Stimulated activated CD4-positive, alpha-beta T cell treated with anti-CD3 and anti-CD28 coated beads, Interleukin-1b, Interleukin-23, amount 100 ng/mL, for 1 hour (primary cell): ENCODE measurements at regions not wholly inside any gene's neighbourhood (a gene's known extent, or its start where the extent isn't known, plus 50 kb on each side); places are given as distances from the start of the nearest gene placed in this dataset.
A peak's percentile ranks its signal among the peaks of the same experiment; 100 is the strongest.

Experiments used
- DNase-seq, 2 donors: peaks; one replicate each; pipeline ENCODE4 v3.0.0-alpha.2; 2020; ENCODE audit warnings: low read depth in 2 of 2

DNA sequence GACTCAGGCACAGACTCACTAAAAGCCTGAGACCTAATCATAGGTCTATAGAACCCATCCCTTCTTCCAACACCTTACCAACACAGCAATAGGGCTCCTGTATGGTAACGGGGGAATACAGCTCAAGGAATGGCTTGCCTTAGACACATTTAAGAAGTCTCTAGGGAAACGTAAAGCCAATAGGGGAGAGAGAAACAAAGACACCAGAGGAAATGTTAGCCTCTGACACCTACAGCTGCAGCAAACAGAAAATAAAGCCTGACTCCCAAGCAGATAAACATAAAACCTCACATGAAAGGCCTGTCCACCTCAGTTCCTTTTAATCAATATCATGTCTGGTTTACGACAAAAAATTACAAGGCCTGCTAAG lies 51.1 kb upstream of the NCOA1 start:
- DNase-seq = no peak

DNA sequence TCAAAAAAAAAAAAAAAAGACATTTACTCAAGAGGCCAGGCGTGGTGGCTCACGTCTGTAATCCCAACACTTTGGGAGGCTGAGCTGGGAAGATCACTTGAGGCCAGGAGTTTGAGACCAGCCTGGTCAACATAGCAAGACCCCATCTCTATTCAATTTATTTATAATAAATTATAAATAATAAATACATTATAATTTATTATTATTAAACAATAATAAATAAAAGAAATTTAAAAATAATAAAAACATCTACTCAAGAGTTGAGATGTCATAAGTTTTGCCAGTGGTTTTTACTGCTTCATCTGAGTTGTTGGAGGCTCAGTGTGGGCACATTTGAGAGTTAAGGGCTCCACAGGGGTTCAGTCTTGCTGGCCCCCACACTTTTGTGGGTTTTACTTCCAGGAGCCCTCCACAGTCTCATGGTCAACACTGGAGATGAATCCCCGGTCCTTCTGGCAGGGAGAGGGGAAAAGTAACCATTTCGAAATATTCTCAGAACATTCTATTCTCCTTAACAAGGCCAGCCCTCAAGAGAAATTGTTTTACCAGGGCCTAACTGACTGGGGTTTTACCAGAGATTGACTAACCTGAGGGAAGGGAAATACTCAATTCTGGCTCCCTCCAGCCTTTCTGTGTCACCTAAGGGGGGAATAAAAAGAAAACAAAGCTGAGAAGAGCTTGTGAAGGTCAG lies 51.6 kb upstream of the NCOA1 start:
- DNase-seq = no peak

DNA sequence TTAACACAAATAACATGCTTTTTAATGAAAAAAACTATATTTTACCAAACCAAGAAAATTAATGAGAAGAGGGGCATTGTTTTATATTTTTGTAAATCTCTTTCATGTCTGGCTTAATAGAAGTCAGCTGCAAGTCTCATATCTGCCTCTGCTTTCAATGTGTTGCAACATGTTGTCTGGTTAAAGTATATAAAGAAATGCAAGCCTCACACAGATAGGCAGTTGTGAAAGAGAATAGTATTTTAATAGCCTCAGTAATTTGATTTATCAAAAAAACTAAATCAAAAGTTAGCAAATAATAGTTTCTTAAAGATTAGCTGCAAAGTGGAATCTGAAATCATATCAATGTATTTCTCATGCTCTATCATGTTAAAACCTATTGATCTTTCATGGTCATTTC lies 52.9 kb upstream of the NCOA1 start:
- DNase-seq = no peak

DNA sequence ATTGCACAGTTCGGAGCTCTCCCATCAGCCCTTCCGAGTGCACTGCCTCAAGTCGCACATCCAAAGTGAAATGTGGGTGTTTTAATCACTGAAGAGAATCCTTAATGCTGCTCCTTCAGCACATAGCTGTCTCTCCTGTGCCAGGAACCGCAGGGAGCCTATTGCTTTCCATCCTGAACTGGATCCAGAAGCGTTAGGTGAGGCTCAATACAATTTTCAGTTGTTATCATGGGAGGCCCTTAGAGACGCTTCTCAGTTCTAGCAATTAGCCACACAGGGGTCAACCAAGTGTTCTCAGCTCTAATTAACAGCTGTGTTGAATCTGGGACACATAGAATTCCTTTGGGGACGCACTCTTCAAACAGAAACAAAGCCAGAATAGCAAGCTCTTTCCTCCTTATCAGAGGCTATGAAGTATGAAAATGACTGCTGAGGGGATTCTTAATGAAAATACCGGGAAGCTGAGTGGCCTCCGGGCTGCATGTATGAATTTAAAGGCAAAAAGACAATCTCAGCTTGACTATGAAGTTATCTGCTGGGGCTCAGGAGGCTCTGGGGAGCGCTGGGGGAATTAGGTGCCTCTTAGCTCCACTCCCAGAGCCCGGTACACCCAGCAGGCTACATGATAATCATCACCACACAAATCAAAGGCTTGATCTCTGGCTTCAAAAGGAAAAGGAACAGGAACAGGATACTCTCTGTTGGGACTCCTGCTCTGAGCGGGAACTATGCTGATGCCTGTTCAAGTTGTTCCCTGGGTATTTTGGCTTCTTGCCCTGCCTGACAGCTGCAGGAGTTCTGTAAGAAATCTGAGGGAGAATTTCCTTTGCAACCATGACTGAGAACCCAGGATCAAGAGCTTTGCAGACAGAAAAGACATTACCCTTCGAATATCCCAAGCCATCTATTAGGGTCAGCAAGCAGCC lies 55.4 kb upstream of the NCOA1 start:
- DNase-seq = no peak

DNA sequence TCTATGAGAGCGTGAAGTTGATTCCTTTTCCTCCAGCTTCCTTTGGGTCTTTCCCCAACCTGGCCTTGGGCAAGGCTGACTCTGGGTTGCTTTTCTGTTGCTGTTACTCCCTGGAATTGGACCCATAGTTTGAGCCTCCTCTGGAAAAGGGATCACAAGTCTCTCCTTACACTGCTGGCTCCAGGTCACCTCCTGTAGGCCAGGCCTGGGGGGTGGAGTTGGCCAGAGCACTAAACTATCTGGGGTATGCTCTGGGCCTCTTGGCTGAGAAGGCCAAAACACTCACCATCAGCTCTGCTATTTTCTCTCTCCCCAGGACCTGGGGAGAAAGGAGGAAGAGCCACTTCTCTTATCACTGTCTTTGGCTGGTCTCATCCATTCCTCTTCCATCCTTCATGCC lies 56.5 kb upstream of the NCOA1 start:
- no peak for DNase-seq

DNA sequence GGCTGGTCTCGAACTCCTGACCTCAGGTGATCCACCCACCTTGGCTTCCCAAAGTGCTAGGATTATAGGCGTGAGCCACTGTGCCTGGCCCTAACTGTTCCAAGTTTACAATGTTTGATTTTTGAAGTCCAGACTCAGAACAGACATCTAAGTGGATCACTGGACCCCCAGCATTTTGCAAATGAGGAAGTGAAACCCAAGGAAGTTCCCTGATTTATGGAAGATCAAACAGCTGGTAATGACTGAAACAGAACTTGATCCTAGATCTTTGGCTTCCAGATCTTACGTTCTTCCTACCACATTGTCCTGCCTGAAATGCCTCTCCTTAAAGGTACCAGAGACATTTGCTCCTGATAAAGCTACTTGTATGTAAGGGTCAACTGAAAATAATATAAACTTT lies 58.3 kb upstream of the NCOA1 start:
- DNase-seq = no peak

DNA sequence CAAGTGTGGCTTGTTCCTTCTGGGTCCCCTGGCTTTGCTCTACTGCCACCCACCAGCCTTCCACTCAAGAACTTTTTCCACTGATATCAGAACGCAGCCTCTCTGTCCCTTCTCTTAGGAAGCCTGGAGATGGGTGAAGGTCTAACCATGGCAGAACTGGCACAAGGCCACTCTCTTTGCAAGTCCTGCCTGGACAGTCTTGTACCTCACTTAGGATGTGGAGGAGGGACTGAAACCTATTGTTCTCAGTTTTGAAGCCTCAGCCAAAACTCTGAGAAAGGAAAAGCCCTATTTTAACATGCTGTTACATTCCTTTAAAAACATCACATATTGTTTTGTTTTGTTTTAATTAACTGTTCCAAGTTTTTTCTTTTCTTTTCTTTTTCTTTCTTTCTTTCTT lies 58.9 kb upstream of the NCOA1 start:
- DNase-seq = no peak

DNA sequence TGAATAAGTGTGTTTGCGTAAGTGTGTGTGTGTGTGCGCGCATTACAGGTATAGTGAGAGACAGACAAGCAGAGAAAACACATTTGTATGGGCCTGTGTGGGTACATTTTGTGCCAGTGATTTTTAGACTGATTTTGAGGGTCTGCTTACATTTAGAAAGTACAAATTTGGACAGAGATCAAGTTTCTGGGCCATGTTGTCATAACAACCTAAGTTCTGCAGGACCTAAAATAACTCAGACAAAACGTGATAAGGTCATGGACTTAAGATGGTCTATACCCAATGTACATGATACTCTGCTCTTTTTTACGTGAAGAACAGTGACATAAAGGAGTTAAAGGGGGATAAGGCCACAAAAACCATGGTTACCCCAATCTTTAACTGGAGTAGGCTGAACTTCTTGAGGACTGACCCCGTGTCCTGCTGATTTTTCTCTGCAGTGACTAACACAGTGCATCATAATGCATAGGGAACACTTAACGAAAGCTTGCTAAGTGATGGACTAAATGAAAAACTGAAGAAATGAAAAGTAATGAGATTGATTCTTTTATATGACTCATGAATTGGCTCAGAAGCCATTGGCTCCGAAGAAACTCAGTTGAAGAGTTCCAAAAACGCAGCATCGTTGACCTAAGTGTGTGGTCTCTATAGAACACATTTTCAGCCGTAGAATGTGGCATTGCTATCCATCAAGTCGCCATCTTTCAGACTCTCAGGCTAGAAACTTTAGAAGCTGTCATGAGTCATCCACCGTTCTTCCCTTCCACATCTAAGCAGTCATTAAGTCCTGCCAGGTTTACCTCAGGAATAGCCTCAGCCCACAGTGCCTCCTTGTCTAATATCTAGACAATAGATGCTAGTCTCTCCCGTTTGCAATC lies 61.6 kb upstream of the NCOA1 start:
- DNase-seq = no peak

DNA sequence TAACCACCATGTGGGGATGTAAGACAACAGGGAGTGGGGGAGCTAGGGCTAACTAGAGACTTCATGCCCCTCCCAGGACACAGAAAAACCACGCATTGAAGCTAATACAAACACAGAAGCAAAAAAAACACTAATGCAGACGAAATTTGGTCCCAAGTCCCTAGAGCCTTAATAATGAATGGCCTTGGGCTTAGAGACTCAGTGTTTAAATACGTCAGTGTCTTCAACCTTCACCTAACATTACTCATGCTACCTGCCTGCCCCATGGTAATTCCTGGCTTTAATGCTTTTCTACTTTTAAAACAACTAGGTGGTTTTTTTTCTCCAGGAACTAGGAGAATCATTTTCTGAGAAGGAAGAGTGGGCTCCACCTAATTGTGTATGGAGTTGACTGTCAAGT lies 64.1 kb upstream of the ITSN2 start:
- no peak for DNase-seq

DNA sequence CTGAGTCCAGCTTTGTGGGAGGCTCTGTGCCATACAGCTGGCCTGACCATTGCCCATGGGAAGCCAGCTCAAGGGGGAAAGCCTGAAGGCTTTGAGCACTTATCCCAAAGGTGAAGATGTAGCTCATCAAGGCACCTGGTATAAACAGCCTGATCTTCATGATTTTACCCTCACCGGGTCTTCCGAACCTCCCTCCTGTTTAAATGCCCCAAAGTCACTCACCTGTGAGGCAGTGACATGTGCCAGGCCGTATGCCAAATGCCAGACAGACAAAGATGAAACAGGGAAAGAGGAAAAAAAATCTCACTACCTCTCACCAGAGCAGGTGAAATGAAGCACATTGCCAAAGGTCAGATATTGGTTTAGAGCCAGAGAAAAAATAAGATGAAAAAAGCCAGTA lies 62.8 kb upstream of the ITSN2 start:
- no peak for DNase-seq

DNA sequence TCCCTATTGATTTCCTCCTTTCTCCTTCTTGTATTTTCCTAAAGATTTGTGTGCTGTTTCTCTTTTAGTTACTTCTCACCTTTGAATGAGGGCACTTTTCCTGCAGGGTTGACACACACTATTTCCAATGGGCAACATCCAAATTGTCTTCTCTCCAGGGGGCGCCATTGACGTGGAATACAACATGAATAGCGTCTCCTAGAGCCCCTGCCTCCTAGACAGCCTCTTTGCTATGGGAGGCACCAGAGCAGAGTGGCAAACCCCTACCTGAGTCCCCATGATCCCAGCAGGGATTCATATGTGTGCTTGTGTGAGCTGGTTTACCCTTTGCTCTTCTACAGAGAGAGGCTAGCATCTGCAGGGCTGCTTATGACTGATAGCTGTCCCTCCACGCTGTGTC lies 61.3 kb upstream of the ITSN2 start:
- DNase-seq = peak; percentile 3 to 37

DNA sequence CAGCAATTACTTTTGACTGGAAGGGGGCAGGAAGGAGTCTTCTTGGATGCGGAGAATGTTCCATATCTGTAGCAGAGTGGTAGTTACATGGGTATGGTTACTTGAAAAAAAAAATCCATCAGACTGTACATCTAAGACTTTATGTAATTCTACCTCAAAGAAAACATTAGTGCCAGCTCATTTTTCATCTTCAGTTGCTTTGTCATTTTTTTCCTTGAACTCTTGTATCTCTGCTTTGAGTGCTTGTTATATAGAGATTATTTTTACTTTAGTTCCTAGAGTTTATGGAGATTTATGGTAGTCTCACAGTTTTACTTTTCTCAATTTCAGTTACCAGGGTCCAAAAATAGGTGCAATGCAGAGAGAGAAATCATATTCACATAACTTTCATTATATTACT lies 60.0 kb upstream of the ITSN2 start:
- no peak for DNase-seq

DNA sequence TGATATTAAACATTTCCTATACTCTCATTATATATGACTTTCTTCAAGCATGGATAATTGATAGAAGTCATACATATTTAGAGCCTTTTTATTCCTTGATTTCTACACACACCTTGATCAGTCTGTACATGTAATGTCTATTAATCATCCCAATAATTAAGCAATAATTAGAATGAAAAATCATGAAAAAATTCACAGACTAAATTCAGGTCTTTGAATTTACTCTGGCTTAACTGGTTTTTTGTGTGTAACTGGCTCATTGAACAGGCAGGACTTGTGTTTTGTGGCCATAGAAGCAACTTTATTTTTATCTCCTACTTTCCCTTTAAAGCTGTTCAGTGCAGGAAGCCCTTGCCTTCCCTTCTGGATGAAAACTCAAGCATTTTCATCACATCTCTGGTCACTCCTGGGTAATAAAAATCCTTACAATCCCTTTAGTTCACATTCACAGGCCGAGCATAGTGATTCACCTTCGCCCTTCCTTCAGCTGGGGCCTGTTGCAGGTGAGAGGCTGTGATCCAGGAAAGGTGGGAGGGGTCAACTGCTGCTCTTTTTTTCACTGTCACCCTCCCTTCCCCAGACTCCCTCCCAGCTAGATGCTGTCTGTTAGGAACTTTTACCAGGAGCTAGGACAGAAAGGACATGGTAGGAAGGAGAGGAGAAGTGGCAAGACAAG lies 58.0 kb upstream of the ITSN2 start:
- no peak for DNase-seq

DNA sequence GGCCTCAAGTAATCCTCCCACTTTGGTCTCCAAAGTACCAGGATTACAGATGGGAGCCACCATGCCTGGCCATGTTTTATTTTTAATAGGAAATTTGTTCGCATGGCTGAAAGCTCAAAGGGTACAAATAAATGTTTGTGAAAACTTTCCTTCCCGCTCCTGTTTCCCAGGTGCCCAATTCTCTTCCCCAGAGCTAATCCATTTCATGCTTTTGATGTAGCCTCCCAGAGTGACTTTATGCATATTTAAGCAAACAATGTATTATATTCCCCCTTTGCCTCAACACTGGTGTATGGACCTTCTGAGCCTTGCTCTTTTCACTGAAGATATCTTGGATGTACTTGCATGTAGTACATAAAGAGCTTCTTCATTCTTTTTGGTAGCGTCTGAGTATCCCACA lies 52.5 kb upstream of the ITSN2 start:
- DNase-seq = no peak

DNA sequence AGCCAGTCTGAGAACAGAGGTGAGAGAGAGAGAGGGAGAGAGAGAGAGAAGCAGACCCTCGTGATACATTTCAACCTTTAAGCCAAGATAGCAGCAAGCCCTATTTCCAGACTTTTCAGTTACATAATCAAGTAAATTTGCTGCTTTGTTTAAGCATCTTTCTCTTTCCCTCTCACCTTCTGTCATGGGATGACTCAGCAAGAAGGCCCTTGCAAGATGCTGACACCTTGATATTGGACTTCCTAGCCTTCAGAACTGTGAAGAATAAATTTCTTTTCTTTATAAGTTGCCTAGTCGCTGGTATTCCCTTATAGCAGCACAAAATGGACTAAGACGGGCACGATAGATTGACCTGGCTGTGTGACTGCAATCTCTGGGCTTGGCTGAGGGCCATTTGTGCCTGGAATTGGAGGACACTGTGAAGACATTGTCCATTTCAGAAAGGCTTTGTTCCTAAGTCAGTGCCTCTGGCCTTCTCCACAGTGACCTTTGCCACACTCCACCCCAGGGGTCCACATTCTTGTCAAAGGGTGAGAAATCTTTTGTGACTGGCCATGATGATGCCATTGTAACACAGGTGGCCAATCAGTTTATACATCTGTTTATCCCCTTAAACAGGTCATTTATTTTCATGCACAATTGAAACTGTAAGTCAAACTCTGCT lies 51.3 kb upstream of the ITSN2 start:
- DNase-seq = no peak

DNA sequence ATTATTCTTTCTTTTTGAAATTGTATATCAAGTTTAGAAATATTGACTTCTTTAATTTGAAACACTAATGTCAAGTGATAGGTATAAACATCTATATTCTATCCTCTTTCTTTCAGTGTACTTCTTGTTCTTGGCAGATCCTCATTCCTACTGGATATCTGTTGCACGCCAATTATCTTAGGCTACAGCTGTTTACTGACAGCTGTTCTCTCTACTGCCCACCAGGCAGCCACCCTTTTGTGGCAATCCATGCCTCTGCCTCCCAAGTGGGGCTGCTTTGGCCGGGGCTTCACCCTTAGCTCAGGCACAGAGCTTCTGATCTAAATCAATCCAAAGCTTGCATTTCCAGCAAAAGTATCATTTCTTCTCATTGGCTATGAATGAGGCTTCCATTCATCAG lies 50.6 kb upstream of the ITSN2 start:
- DNase-seq = no peak

DNA sequence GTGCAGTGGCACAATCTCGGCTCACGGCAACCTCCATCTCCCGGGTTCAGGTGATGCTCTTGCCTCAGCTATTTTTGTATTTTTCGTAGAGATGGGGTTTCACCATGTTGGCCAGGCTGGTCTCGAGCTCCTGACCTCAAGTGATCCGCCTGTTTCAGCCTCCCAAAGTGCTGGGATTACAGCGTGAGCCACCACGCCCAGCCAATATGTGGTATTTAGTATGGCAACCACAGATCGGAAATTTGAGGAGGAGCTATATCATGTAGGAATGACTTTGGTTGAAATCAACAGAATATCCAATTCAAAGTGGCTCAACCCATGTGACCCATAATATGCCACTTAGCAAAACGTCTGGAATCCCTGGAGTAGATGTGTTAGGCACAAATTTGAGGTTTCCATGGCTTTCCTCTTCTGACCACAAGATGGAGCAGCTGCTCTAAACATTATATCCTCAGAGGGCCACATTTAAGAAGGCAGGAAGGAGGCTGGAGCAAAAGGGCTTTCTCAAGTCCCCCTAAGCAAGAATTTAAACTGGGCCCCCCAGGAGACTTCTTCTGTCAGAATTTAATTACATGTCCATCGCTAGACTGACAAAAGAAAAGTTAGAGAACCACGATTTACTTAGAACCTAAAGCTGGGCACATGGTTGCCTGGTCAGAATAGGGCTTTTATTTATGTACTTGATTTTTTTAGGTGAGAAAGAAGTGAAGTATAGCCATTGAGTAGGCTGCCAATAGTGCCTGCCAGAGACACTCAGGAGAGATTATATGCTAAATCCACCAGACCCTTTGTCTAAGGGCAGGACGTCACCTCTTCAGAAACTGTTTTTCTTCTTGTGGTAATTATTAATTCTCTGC lies 49.6 kb upstream of the ITSN2 start:
- peak in 1 of 2 donors; percentile 6 for DNase-seq
